ENCODE measurements at regions not wholly inside any gene's neighbourhood (a gene's known extent, or its start where the extent isn't known, plus 50 kb on each side); places are given as distances from the start of the nearest gene placed in this dataset.

GRCh38 chrX:131704136-131704695 lies 160.3 kb downstream of the OR13H1 start:
- no peak for DNase-seq

GRCh38 chrX:131709553-131709952 lies 165.7 kb downstream of the OR13H1 start:
- DNase-seq, result no peak

- no peak for DNase-seq
Measured at GRCh38 chrX:131711478-131711867, 167.6 kb downstream of the OR13H1 start.

- no peak for DNase-seq
Measured at GRCh38 chrX:131723646-131724045, 179.8 kb downstream of the OR13H1 start.

GRCh38 chrX:131724292-131724691 lies 180.4 kb downstream of the OR13H1 start:
- DNase-seq, result no peak

GRCh38 chrX:131725001-131725654 lies 181.3 kb downstream of the OR13H1 start:
- no peak for DNase-seq

- DNase-seq, result no peak
Measured at GRCh38 chrX:131727778-131728177, 183.9 kb downstream of the OR13H1 start.

- no peak for DNase-seq
Measured at GRCh38 chrX:131728295-131729145, 184.6 kb downstream of the OR13H1 start.

- DNase-seq, result no peak
Measured at GRCh38 chrX:131729295-131729694, 185.4 kb downstream of the OR13H1 start.

GRCh38 chrX:131734621-131735020 lies 190.7 kb downstream of the OR13H1 start:
- no peak for DNase-seq

GRCh38 chrX:131735127-131735526 lies 191.3 kb downstream of the OR13H1 start:
- DNase-seq, result no peak

GRCh38 chrX:131739823-131740222 lies 195.9 kb downstream of the OR13H1 start:
- peak in 2 of 3 donors; percentile 2 for DNase-seq

GRCh38 chrX:131741103-131741581 lies 197.3 kb downstream of the OR13H1 start:
- DNase-seq, result no peak

GRCh38 chrX:131745942-131746489 lies 202.1 kb downstream of the OR13H1 start:
- DNase-seq, result no peak

- no peak for DNase-seq
Measured at GRCh38 chrX:131746491-131746968, 202.7 kb downstream of the OR13H1 start.

- no peak for DNase-seq
Measured at GRCh38 chrX:131747173-131747572, 203.3 kb downstream of the OR13H1 start.

- DNase-seq, result no peak
Measured at GRCh38 chrX:131752493-131753198, 208.8 kb downstream of the OR13H1 start.

GRCh38 chrX:131762802-131763234 lies 218.9 kb downstream of the OR13H1 start:
- DNase-seq, result no peak

GRCh38 chrX:131763674-131764073 lies 219.8 kb downstream of the OR13H1 start:
- no peak for DNase-seq

- no peak for DNase-seq
Measured at GRCh38 chrX:131764216-131764615, 220.3 kb downstream of the OR13H1 start.

GRCh38 chrX:131778269-131779218 lies 234.7 kb downstream of the OR13H1 start:
- no peak for DNase-seq
